MCF 10A (cell line): ENCODE measurements at regions not wholly inside any gene's neighbourhood (a gene's known extent, or its start where the extent isn't known, plus 50 kb on each side); places are given as distances from the start of the nearest gene placed in this dataset.

ENCODE experiments used
- BruUV-seq: library from RNA; stranded (reverse); fragments of 400-500 nt; replicated peaks from 2 replicates; lab custom pipeline; 2021; lab: Mats Ljungman, UMichigan
- CTCF ChIA-PET: fragments of 300-600 bp; sonication (Branson Sonifier 250); formaldehyde crosslinking; extraction: SDS; loops from one replicate; lab custom pipeline; 2021; ENCODE audit warnings: antibody characterized with exemption, inconsistent platforms; lab: Yijun Ruan, JAX
- POLR2A ChIA-PET: fragments of 300-600, 350-650 bp; sonication (Branson Sonifier 250); formaldehyde crosslinking; extraction: SDS; loops from one replicate; lab custom pipeline; 2020; ENCODE audit warnings: antibody characterized with exemption, inconsistent platforms; lab: Yijun Ruan, JAX
- DNase-seq: peaks from one replicate; pipeline ENCODE4 v3.0.0-alpha.2; 2018; ENCODE audit not compliant: unreplicated experiment
- H3K27ac Mint-ChIP-seq: one replicate; pipeline ENCODE4 v1.8.0; 2022; ENCODE audit warnings: mild to moderate bottlenecking, low read depth, mixed read lengths; ENCODE audit not compliant: unreplicated experiment
- H3K27me3 Mint-ChIP-seq: one replicate; pipeline ENCODE4 v1.8.0; 2022; ENCODE audit warnings: mixed read lengths; ENCODE audit not compliant: insufficient read depth, unreplicated experiment
- H3K36me3 Mint-ChIP-seq: one replicate; pipeline ENCODE4 v1.8.0; 2022; ENCODE audit warnings: mild to moderate bottlenecking, moderate library complexity, mixed read lengths; ENCODE audit not compliant: insufficient read depth, unreplicated experiment
- H3K4me1 Mint-ChIP-seq: one replicate; pipeline ENCODE4 v1.8.0; 2022; ENCODE audit warnings: mixed read lengths; ENCODE audit not compliant: insufficient read depth, unreplicated experiment
- H3K4me3 Mint-ChIP-seq: one replicate; pipeline ENCODE4 v1.8.0; 2022; ENCODE audit warnings: mild to moderate bottlenecking, moderate library complexity, mixed read lengths; ENCODE audit not compliant: unreplicated experiment
- H3K9me3 Mint-ChIP-seq: one replicate; pipeline ENCODE4 v1.8.0; 2022; ENCODE audit warnings: mixed read lengths; ENCODE audit not compliant: unreplicated experiment
- intact Hi-C: fragments of 100-400 bp; cut with micrococcal nuclease; formaldehyde crosslinking; loops from 2 replicates; pipeline ENCODE4 v1.14.1; 2022
- TF ChIP-seq, protein P1 (sequence below): fragments of 200-600 bp; IDR thresholded peaks from one replicate; pipeline ENCODE4 v1.8.0; 2022; ENCODE audit warnings: antibody characterized with exemption, mild to moderate bottlenecking; ENCODE audit not compliant: unreplicated experiment

DNA sequence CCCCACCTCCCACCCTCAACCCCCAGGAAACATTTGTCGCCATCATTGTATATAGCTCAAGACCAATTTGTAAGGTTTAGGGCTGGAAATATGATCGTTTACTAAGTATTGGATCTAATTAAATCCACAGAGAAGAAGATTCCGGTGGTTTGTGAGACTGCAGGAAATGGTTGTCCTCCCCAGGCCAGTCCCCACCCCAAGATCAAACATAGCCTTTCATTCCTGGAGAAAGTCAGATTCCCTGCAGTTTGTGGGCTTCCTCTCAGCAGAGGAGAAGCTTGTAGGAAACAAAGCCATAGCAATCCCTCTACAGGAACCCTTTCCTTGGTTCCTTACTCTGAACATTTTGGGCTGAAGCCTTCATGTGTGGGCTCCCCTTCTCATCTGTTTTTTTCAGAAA lies 79.2 kb upstream of the TBCA start:
- H3K4me3 Mint-ChIP-seq: no peak overlapping the region
- POLR2A ChIA-PET: interaction anchor here (1.2 kb wide), 1 partner anchor 9 kb away, joined by 3 read pairs; no protein-coding TSS in a partner anchor
- CTCF ChIA-PET: no interaction called here
- H3K27ac Mint-ChIP-seq: no peak overlapping the region
- H3K27me3 Mint-ChIP-seq: no peaks in the 10 kb centered on the region
- no peak for DNase-seq
- no peaks in the 10 kb centered on the region for H3K4me1 Mint-ChIP-seq
- TF ChIP-seq, protein P1, sequence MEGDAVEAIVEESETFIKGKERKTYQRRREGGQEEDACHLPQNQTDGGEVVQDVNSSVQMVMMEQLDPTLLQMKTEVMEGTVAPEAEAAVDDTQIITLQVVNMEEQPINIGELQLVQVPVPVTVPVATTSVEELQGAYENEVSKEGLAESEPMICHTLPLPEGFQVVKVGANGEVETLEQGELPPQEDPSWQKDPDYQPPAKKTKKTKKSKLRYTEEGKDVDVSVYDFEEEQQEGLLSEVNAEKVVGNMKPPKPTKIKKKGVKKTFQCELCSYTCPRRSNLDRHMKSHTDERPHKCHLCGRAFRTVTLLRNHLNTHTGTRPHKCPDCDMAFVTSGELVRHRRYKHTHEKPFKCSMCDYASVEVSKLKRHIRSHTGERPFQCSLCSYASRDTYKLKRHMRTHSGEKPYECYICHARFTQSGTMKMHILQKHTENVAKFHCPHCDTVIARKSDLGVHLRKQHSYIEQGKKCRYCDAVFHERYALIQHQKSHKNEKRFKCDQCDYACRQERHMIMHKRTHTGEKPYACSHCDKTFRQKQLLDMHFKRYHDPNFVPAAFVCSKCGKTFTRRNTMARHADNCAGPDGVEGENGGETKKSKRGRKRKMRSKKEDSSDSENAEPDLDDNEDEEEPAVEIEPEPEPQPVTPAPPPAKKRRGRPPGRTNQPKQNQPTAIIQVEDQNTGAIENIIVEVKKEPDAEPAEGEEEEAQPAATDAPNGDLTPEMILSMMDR: no peak
- intact Hi-C loops: no loop called here
- H3K9me3 Mint-ChIP-seq: no peaks in the 10 kb centered on the region
- BruUV-seq: no TSS peak
- no peaks in the 10 kb centered on the region for H3K36me3 Mint-ChIP-seq

DNA sequence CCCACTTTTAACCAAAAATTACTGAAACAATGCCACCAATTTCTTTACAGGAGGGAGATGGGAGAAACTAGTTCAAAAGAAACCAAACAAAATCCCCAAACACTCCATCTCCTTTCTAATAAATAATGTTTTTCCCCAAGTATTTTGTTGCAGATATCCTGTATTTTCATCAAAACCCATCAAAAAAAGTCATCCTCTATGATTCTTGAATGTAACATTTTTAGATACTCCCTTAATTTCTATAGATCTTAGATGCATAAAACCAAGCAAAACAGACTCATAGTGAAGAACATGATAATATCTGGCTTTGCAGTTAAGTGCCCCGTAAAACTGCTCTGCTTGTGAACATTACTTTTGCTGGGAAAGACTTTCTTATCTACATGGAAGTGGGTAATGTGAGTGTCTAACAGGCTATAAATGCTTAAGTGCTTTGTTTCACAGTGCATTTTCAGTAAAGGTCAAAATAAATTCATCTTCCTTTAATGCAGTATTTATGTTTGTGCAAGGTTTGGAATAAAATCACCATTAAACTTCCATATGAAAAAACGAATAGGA lies 77.3 kb upstream of the TBCA start:
- no peaks in the 10 kb centered on the region for H3K9me3 Mint-ChIP-seq
- no peak for DNase-seq
- intact Hi-C loops: no loop called here
- no peaks in the 10 kb centered on the region for H3K4me1 Mint-ChIP-seq
- H3K4me3 Mint-ChIP-seq: no peak overlapping the region
- H3K27ac Mint-ChIP-seq: no peak overlapping the region
- ChIA-PET POLR2A (no interaction called here), CTCF (interaction anchor here (0.8 kb wide), 1 partner anchor 16 kb away, joined by 3 read pairs; no protein-coding TSS in a partner anchor)
- H3K27me3 Mint-ChIP-seq: no peaks in the 10 kb centered on the region
- TF ChIP-seq, protein P1: no peak
- no peaks in the 10 kb centered on the region for H3K36me3 Mint-ChIP-seq
- BruUV-seq: no TSS peak

DNA sequence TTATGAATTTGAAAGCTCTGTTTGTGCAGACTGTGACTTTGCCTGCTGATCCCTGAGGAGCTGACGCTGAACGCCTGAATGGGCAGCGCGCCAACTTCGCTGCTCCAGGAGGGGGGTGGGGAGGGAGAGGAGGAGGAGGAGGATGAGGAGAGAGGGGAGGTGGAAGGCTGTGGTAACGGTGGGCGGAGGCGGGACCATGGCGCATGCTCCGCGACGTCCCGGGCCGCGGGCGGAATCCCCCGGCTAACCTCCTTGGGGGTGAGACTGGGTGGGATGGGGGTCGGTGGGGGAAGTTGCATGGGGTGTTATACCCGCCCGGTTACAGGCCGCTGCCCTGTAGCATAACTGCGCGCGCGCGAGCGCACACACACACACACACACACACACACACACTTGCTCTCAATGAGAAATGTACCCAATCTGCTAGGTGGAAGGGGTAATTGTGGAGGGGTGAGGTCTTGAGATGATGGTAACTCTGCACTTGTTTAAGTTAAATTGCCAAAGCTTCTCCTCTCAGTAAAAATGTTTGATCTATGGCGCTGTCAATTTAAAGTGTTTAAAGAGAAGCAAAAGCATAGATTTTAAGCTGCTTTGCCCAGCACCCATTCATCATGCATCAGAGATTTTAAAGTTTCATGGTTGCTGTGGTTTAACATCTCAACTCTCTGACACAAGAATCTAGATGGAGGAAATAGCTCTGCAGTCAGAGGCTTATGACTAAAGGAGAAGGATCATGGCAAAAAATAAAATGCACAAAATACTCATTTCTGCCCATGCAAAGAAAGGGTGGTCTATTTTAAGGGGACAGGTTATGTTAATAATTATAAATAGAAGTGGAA lies 76.6 kb upstream of the TBCA start:
- POLR2A ChIA-PET: no interaction called here
- TF ChIP-seq, protein P1: no peak
- Mint-ChIP-seq H3K27ac (no peak overlapping the region), H3K27me3 (no peaks in the 10 kb centered on the region), H3K4me1 (no peaks in the 10 kb centered on the region), H3K9me3 (no peaks in the 10 kb centered on the region), H3K36me3 (no peaks in the 10 kb centered on the region), H3K4me3 (no peak overlapping the region)
- BruUV-seq: no TSS peak
- CTCF ChIA-PET: interaction anchor here (0.8 kb wide), 1 partner anchor 17 kb away, joined by 3 read pairs; no protein-coding TSS in a partner anchor
- intact Hi-C loops: no loop called here
- DNase-seq: no peak

DNA sequence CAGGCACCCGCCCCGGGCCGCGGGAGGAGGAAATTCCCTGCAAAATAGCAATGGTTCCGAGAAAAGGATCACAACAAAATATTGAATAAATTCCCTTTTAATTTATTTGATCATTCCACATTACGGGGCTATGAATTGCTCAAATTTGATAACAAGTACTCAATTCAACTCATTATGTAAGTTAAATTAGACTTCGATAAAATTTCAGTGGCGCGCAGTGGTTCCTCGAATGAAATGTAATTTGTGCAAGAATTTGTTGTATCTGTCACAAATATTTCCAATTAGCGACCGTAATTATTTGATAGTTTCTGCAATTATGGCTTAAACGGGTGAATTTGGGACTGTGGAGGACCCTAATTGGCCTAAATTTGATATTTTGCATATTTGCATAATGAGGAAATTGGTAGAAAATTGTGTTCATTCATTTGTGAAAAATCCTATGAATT lies 76.0 kb upstream of the TBCA start:
- H3K27ac Mint-ChIP-seq: no peak overlapping the region
- H3K4me3 Mint-ChIP-seq: no peak overlapping the region
- intact Hi-C loops: no loop called here
- no peaks in the 10 kb centered on the region for H3K9me3 Mint-ChIP-seq
- H3K36me3 Mint-ChIP-seq: no peaks in the 10 kb centered on the region
- BruUV-seq: no TSS peak
- TF ChIP-seq, protein P1: no peak
- ChIA-PET CTCF (no interaction called here), POLR2A (no interaction called here)
- no peaks in the 10 kb centered on the region for H3K27me3 Mint-ChIP-seq
- H3K4me1 Mint-ChIP-seq: no peaks in the 10 kb centered on the region
- no peak for DNase-seq
